ENCODE measurements at regions not wholly inside any gene's neighbourhood (a gene's known extent, or its start where the extent isn't known, plus 50 kb on each side); places are given as distances from the start of the nearest gene placed in this dataset.

- peaks cover 11% of the 10 kb centered on the region for H3K4me1 Mint-ChIP-seq
- no peaks in the 10 kb centered on the region for H3K36me3 Mint-ChIP-seq
- DNase-seq = no peak
- H3K27me3 Mint-ChIP-seq = no peaks in the 10 kb centered on the region
- no peak overlapping the region for H3K4me3 Mint-ChIP-seq
- no peaks in the 10 kb centered on the region for H3K9me3 Mint-ChIP-seq
- no peak overlapping the region for H3K27ac Mint-ChIP-seq
These were observed 179.7 kb downstream of the PTPN20 start for GRCh38 chr10:47090903-47091302.

- Mint-ChIP-seq H3K9me3 (no peaks in the 10 kb centered on the region), H3K27me3 (no peaks in the 10 kb centered on the region), H3K36me3 (no peaks in the 10 kb centered on the region), H3K4me3 (no peak overlapping the region), H3K27ac (no peak overlapping the region), H3K4me1 (peaks cover 11% of the 10 kb centered on the region)
- no peak for DNase-seq
These were observed 180.2 kb downstream of the PTPN20 start for GRCh38 chr10:47091421-47091820.

GRCh38 chr10:47092376-47092775 lies 181.1 kb downstream of the PTPN20 start:
- Mint-ChIP-seq H3K9me3 (no peaks in the 10 kb centered on the region), H3K4me3 (no peak overlapping the region), H3K27me3 (no peaks in the 10 kb centered on the region), H3K36me3 (no peaks in the 10 kb centered on the region), H3K4me1 (peaks cover 11% of the 10 kb centered on the region), H3K27ac (no peak overlapping the region)
- DNase-seq = no peak

- Mint-ChIP-seq H3K36me3 (no peaks in the 10 kb centered on the region), H3K9me3 (no peaks in the 10 kb centered on the region), H3K4me3 (no peak overlapping the region), H3K4me1 (peaks cover 6% of the 10 kb centered on the region), H3K27me3 (no peaks in the 10 kb centered on the region), H3K27ac (no peak overlapping the region)
- no peak for DNase-seq
These were observed 181.6 kb downstream of the PTPN20 start for GRCh38 chr10:47092831-47093230.

- DNase-seq = no peak
These were observed 182.9 kb downstream of the PTPN20 start for GRCh38 chr10:47094126-47094525.

GRCh38 chr10:47094636-47095035 lies 183.4 kb downstream of the PTPN20 start:
- no peak for DNase-seq
- H3K27me3 Mint-ChIP-seq = no peaks in the 10 kb centered on the region
- no peak overlapping the region for H3K4me3 Mint-ChIP-seq
- H3K36me3 Mint-ChIP-seq = no peaks in the 10 kb centered on the region
- no peak overlapping the region for H3K27ac Mint-ChIP-seq
- H3K4me1 Mint-ChIP-seq = peaks cover under 1% of the 10 kb centered on the region
- H3K9me3 Mint-ChIP-seq = no peaks in the 10 kb centered on the region

More at GRCh38 chr10:47094126-47094525, 182.9 kb downstream of the PTPN20 start:
- Mint-ChIP-seq H3K4me1 (no peaks in the 10 kb centered on the region), H3K27ac (no peak overlapping the region), H3K27me3 (no peaks in the 10 kb centered on the region), H3K9me3 (no peaks in the 10 kb centered on the region), H3K36me3 (no peaks in the 10 kb centered on the region), H3K4me3 (no peak overlapping the region)

- DNase-seq = no peak
- no peaks in the 10 kb centered on the region for H3K9me3 Mint-ChIP-seq
- no peaks in the 10 kb centered on the region for H3K36me3 Mint-ChIP-seq
- H3K27me3 Mint-ChIP-seq = no peaks in the 10 kb centered on the region
- no peak overlapping the region for H3K27ac Mint-ChIP-seq
- peaks cover 5% of the 10 kb centered on the region for H3K4me1 Mint-ChIP-seq
- no peak overlapping the region for H3K4me3 Mint-ChIP-seq
These were observed 184.0 kb downstream of the PTPN20 start for GRCh38 chr10:47095211-47095610.

- H3K9me3 Mint-ChIP-seq = no peaks in the 10 kb centered on the region
- no peak overlapping the region for H3K4me3 Mint-ChIP-seq
- no peak overlapping the region for H3K27ac Mint-ChIP-seq
- no peaks in the 10 kb centered on the region for H3K36me3 Mint-ChIP-seq
- H3K4me1 Mint-ChIP-seq = peaks cover 5% of the 10 kb centered on the region
- no peaks in the 10 kb centered on the region for H3K27me3 Mint-ChIP-seq
- DNase-seq = no peak
These were observed 184.8 kb downstream of the PTPN20 start for GRCh38 chr10:47095848-47096612.

- Mint-ChIP-seq H3K36me3 (peaks cover 1% of the 10 kb centered on the region), H3K27ac (no peak overlapping the region), H3K4me1 (peaks cover 5% of the 10 kb centered on the region), H3K9me3 (no peaks in the 10 kb centered on the region), H3K4me3 (no peak overlapping the region), H3K27me3 (no peaks in the 10 kb centered on the region)
- no peak for DNase-seq
These were observed 187.0 kb downstream of the PTPN20 start for GRCh38 chr10:47098238-47098637.

- Mint-ChIP-seq H3K4me1 (peaks cover 5% of the 10 kb centered on the region), H3K27ac (no peak overlapping the region), H3K27me3 (no peaks in the 10 kb centered on the region), H3K36me3 (peaks cover 1% of the 10 kb centered on the region), H3K9me3 (no peaks in the 10 kb centered on the region), H3K4me3 (no peak overlapping the region)
- no peak for DNase-seq
These were observed 187.7 kb downstream of the PTPN20 start for GRCh38 chr10:47098964-47099363.

GRCh38 chr10:47099474-47099873 lies 188.2 kb downstream of the PTPN20 start:
- Mint-ChIP-seq H3K27ac (no peak overlapping the region), H3K27me3 (no peaks in the 10 kb centered on the region), H3K4me1 (peaks cover 7% of the 10 kb centered on the region)

GRCh38 chr10:47101196-47101595 lies 190.0 kb downstream of the PTPN20 start:
- peaks cover 15% of the 10 kb centered on the region for H3K4me1 Mint-ChIP-seq
- H3K27ac Mint-ChIP-seq = no peak overlapping the region

More at GRCh38 chr10:47099474-47099873, 188.2 kb downstream of the PTPN20 start:
- no peak for DNase-seq
- peaks cover 1% of the 10 kb centered on the region for H3K36me3 Mint-ChIP-seq
- H3K4me3 Mint-ChIP-seq = no peak overlapping the region
- no peaks in the 10 kb centered on the region for H3K9me3 Mint-ChIP-seq

GRCh38 chr10:47101807-47102206 lies 190.6 kb downstream of the PTPN20 start:
- Mint-ChIP-seq H3K36me3 (peaks cover 1% of the 10 kb centered on the region), H3K4me3 (no peak overlapping the region), H3K27me3 (no peaks in the 10 kb centered on the region), H3K27ac (no peak overlapping the region), H3K4me1 (peaks cover 16% of the 10 kb centered on the region), H3K9me3 (no peaks in the 10 kb centered on the region)
- no peak for DNase-seq

More at GRCh38 chr10:47101196-47101595, 190.0 kb downstream of the PTPN20 start:
- Mint-ChIP-seq H3K36me3 (peaks cover 1% of the 10 kb centered on the region), H3K9me3 (no peaks in the 10 kb centered on the region), H3K4me3 (no peak overlapping the region), H3K27me3 (no peaks in the 10 kb centered on the region)
- no peak for DNase-seq

- Mint-ChIP-seq H3K9me3 (no peaks in the 10 kb centered on the region), H3K27ac (no peak overlapping the region), H3K36me3 (peaks cover 1% of the 10 kb centered on the region), H3K4me1 (peaks cover 17% of the 10 kb centered on the region), H3K4me3 (no peak overlapping the region), H3K27me3 (no peaks in the 10 kb centered on the region)
- DNase-seq = no peak
These were observed 192.9 kb downstream of the PTPN20 start for GRCh38 chr10:47104151-47104605.

GRCh38 chr10:47104786-47105385 lies 193.7 kb downstream of the PTPN20 start:
- DNase-seq = no peak
- H3K4me3 Mint-ChIP-seq = no peak overlapping the region

More at GRCh38 chr10:47104786-47105385, 193.7 kb downstream of the PTPN20 start:
- Mint-ChIP-seq H3K27ac (no peak overlapping the region), H3K4me1 (peaks cover 14% of the 10 kb centered on the region), H3K27me3 (no peaks in the 10 kb centered on the region), H3K9me3 (no peaks in the 10 kb centered on the region), H3K36me3 (peaks cover 1% of the 10 kb centered on the region)

All from activated naive CD8-positive, alpha-beta T cell treated with anti-CD3 and anti-CD28 coated beads for 36 hours (primary cell).